ENCODE measurements at regions not wholly inside any gene's neighbourhood (a gene's known extent, or its start where the extent isn't known, plus 50 kb on each side); places are given as distances from the start of the nearest gene placed in this dataset.

GRCh38 chr3:194925614-194926013 lies 239.9 kb downstream of the FAM43A start:
- DNase-seq (ENCODE audit: low read depth in 2 of 2): no peak

DNA sequence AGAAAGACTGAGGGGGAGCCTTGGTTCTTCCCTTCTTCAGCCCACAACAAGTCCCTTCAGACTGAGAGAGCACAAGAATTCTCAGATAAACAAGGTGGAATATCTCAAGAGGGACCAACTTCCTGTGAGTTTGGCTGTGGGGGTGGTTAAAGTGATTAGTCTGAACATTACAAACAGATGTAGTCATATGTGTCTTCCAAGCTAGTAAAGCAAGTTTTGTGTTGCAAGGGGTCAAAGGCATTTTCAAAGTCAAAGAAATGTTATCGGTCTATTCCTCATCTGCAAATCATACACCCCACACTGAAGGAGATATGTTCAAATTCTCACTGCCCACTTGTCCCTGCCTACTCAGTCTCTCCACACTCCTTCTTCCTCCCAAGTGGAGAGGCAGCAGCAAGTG lies 242.5 kb downstream of the FAM43A start:
- DNase-seq (ENCODE audit: low read depth in 2 of 2): no peak

- no peak for DNase-seq (ENCODE audit: low read depth in 2 of 2)
Observed at GRCh38 chr3:194928831-194929577, 243.3 kb downstream of the FAM43A start.

DNA sequence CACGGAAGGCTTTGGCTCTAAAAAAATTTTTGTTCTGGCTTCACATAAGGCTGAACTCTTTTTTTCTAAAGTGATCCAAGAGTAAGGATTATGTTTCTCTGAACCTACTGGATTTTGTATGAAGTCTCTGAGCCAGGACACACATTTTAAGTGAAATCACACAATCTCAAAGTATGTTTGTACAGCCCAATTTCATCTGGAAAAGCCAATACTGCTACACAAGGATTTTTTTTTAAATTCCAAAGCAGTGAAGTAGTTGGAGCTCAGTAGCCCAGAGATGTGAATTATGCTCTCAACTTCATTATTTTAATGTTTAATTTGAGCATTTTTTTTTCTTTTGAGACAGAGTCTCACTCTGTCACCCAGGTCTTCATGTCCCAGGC lies 243.9 kb downstream of the FAM43A start:
- DNase-seq (ENCODE audit: low read depth in 2 of 2): no peak

GRCh38 chr3:194930377-194931204 lies 244.9 kb downstream of the FAM43A start:
- DNase-seq (ENCODE audit: low read depth in 2 of 2): no peak

- no peak for DNase-seq (ENCODE audit: low read depth in 2 of 2)
Observed at GRCh38 chr3:194931347-194931746, 245.7 kb downstream of the FAM43A start.

GRCh38 chr3:194931865-194932264 lies 246.2 kb downstream of the FAM43A start:
- no peak for DNase-seq (ENCODE audit: low read depth in 2 of 2)

DNA sequence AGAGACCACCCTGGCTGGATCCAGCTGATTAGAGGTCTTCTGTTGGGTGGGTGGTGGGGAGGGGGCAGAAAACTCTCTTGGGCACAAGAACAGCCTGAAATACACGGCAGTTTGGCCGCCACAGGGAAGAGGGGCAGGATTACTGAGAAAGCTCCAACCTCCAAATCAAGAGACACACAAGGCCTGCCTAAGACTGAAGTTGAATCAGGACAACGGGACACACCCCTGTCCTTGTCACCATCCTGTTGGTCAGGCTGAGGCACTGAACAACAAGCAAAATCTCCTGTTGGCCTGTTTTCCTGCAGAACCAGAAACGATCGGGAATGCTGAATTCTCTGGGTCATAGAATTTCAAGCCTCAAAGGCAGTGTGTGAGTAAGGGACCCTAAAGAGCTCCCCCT lies 247.8 kb downstream of the FAM43A start:
- DNase-seq (ENCODE audit: low read depth in 2 of 2): no peak

DNA sequence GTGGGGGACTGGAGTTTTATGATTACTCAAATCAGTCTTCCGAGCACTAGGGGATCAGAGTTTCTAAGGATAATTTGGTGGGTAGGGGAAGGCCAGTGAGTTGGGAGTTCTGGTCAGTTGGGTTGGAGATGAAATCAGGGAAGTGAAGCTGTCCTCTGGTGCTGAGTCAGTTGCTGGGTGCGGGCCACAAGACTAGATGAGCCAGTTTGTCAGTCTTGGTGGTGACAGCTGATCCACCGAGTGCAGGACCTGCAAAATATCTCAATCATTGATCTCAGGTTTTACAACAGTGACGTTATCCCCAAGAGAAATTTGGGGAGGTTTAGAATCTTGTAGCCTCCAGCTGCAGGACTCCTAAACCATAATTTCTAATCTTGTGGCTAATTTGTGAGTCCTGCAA lies 249.4 kb downstream of the FAM43A start:
- no peak for DNase-seq (ENCODE audit: low read depth in 2 of 2)

DNA sequence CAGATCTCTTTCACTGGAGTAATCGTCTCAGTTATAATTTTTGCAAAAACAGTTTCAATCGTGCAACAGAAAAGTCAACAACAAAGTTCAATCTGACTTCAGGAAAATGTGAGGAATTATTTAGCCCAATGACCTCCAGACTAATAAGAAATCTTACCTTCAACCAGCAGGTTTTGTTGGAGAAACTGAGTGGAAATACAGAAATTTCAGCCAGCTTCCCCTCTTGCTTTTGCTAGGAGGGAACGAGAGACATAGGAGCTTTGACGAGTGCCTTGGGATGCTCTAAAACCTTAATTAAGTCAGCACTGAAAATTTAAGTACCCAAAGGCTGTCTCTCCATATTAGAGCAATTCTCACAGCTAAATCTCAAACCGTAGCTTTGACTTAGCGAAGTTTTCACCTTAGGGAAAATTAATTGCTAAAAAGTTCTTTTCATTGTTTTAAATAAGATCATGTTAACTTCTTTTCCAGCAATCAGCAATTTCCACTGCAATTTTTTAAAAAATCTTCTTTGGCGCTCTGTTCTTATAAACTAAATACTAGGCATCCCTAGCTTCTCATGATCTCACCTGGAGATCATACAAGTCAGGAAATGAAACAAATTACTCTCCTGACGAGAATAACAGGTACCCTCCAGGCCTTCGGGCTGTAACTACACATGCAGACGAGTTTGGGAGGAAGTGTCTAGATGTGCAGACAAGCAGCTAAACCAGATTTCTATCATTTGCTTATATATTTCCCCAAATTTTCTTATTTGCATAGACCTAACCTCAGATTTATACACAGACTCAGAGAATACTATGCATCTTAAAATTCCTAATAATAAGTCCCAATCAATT lies 250.2 kb downstream of the FAM43A start:
- DNase-seq (ENCODE audit: low read depth in 2 of 2): no peak

GRCh38 chr3:194936659-194937058 lies 251.0 kb downstream of the FAM43A start:
- no peak for DNase-seq (ENCODE audit: low read depth in 2 of 2)

DNA sequence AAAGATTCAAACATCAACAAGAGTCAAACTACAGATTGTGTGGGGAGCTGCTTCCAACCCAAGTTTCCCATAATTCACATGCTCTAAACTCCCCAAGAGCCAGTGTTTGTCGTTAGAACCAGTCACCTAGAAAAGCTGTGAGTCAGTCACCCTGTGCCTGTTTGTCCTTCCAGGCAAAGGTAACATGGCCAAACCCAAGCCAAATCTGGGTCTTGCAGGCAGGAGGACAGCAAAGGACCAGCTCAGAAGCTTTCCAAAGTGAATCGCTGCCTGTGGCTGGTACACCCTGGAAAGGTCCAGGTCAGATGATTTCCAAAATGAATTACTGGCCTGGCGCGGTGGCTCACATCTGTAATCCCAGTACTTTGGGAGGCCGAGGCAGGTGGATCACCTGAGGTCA lies 251.5 kb downstream of the FAM43A start:
- DNase-seq (ENCODE audit: low read depth in 2 of 2): no peak

GRCh38 chr3:194937882-194938321 lies 252.2 kb downstream of the FAM43A start:
- no peak for DNase-seq (ENCODE audit: low read depth in 2 of 2)

GRCh38 chr3:194938845-194939531 lies 253.3 kb downstream of the FAM43A start:
- no peak for DNase-seq (ENCODE audit: low read depth in 2 of 2)

DNA sequence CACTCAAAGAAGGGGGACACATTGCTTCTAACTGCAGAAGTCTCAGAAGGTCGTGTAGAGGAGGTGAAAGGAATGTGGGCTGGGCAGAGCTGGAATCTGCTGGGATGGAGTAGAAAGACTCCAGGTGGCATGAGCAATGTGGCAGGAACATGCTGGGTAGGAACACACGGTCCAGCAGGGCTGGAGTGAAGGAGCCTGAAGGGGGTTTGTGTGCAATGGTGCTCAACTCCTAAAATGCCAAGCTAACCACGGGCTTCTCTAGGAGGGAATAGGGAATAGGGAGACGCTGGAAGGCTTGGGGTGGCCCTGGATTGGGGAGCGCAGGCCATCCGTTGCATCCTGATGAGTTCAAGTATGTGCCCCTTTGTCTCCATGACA lies 253.8 kb downstream of the FAM43A start:
- no peak for DNase-seq (ENCODE audit: low read depth in 2 of 2)

GRCh38 chr3:194939949-194940770 lies 254.5 kb downstream of the FAM43A start:
- DNase-seq (ENCODE audit: low read depth in 2 of 2): no peak

DNA sequence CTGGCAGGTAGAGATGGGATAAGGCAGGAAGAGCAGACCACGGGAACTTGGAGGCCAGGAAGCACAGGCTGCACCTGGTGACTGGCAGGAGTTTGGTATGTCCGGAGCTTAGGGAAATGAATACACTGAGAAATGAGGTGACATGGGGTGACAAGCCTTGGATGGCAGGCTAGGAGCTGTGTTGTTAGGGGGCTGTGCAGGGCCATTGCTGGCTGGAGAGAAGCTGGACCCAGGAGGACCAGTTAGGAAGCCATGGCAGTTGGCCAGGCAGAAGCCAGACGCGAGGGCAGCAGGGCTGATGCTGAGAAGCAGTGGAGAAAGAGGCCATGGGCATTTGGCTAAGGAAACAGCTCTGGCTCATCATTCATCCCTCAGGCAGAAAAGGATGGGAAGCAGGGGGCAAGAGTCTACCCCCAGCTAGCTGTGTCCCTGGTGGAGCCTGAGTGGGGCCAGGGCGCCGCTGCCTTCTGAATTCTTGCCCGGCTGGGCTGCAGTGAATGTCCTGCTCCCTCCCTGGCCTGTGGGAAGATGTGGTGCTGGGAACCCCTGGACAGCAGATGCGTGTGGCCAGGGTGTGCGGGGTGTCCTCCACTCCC lies 255.8 kb downstream of the FAM43A start:
- no peak for DNase-seq (ENCODE audit: low read depth in 2 of 2)

GRCh38 chr3:194941956-194942511 lies 256.4 kb downstream of the FAM43A start:
- DNase-seq (ENCODE audit: low read depth in 2 of 2): no peak

DNA sequence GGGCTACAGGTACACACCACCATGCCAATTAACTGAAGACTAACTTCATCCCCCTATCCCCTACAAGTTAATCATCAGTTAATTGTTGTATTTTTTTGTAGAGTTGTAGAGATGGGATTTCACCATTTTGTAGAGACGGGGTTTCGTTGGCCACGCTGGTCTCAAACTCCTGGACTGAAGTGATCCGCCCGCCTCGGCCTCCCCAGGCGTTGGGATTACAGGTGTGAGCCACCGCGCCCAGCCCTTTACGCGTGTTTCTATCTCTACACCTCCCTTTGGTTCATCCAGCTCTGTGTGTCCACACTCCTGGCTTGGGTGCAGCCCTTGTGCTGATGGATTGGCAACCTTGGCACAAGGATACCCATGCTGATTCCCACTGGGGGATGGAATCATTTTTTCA lies 258.8 kb downstream of the FAM43A start:
- DNase-seq (ENCODE audit: low read depth in 2 of 2): no peak

GRCh38 chr3:194945508-194945907 lies 259.8 kb downstream of the FAM43A start:
- DNase-seq (ENCODE audit: low read depth in 2 of 2): no peak
